HG03196 (cell line): ENCODE measurements at regions not wholly inside any gene's neighbourhood (a gene's known extent, or its start where the extent isn't known, plus 50 kb on each side); places are given as distances from the start of the nearest gene placed in this dataset.

Source experiments
- ATAC-seq: cut with Tn5 transposase; IDR thresholded peaks from one replicate; pipeline ENCODE4 v1.9.1; 2021; ENCODE audit not compliant: unreplicated experiment

GRCh38 chr4:126086041-126086440, 771.3 kb downstream of the FAT4 start:
- ATAC-seq: no peak

GRCh38 chr4:126087101-126087500, 772.3 kb downstream of the FAT4 start:
- no peak for ATAC-seq

DNA sequence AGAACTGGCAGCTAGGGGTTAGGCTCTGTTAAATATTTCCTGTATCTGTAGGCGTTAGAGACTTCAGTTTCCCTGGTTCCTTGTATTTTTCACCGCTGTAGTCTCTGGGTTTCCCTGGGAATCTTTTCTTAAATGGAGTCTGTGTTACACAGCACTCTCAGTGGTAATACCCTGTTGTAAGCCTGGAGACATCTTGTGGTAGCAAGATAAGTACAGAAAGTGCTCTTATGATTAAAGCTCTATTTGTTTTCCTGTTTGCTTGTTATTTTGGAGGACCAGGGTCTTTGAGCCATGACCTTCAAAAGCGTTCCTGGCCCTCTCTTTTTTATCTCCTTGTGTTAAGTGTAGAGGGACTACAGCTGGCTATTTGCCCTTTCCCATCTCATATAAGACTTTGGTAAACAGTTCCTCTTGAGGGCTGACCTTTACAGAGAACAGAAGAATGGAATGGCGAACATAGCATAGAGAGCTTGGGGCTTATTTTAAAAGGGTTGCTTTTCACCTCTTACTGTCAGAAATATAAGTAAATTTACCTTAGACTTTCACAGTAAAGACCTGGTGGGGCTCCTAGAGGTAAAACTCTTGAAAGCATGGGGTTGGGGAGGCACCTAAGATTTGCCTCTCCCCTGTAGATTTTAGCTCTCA, 782.5 kb downstream of the FAT4 start:
- ATAC-seq: no peak

DNA sequence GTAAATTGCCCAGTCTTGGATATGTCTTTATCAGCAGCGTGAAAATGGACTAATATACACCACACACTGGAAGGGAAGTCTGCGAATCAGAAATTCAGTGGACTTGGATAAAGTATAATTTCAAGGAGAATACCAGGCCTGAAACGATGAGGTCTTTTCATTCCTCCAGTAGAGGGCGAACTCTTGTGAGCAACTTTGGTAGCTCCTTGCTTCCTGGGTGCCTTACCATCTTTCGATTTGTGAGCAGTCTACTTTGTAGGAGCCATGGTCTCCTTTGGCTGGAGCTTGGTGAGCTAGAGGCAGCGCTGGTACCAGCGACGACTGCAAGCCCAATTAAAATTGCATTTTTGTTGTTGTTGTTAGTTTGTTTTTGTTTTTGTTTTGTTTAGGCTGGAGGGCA, 791.9 kb downstream of the FAT4 start:
- no peak for ATAC-seq

- ATAC-seq: no peak
Measured at GRCh38 chr4:126109836-126110235, 795.1 kb downstream of the FAT4 start.

- ATAC-seq: no peak
Measured at GRCh38 chr4:126113058-126113457, 798.3 kb downstream of the FAT4 start.

- ATAC-seq: no peak
Measured at GRCh38 chr4:126123611-126124325, 809.0 kb downstream of the FAT4 start.

DNA sequence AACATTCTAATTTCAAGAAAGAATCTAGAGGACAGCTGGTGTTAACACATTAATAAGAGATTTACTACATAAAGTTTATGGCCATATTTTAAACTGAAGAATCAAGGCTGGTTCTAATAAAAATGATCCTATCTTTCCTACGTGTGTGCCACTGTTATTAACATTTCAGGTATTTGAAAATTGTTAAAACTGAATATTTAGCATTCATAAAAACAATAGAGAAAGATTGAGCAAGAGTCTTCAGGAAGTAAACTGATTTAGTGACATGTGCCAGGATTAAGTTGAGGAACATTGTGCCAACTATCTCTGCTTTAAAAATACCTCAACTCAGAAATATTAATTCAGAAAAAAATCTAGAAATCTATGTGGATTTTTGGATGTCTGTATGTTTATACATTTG, 810.1 kb downstream of the FAT4 start:
- ATAC-seq: no peak

- ATAC-seq: no peak
Measured at GRCh38 chr4:126130215-126130614, 815.5 kb downstream of the FAT4 start.

DNA sequence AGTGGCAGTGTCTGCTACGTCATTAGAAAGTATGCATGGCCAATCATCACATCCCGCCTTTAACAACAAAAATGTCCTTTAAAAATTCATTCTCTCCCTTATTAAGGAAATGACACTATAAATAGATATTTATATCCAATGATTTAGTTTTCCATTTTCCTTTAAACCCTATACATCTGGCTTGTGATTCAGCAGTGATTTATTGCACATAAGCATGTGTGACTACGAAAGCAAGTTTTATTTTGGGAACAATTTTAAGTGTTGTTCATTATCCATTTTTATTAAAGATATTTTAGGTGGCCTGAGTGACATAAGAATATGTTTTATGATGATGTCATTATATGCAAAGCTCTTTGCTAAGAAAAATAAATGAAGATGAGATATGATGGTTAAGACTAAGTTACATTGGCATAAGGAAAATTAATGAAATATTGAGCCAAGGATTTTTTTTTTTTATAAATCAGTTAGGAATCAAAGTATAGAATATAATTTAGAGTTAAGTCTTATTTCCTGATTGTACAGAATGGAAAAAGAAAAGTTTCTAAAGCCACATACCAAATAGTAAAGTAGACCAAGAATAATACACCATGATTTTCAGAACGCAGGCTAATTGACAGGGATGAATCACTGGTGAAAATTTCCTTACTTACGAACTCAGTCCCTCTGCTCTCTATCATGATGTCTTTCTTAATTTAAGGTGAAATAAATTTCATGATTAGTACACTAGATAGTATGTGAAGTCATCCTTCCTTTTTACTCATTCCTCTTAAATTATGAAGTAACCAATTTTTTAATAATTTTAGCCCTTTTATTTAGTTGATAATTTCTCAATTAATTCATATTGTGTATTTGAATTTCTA, 822.4 kb downstream of the FAT4 start:
- no peak for ATAC-seq

DNA sequence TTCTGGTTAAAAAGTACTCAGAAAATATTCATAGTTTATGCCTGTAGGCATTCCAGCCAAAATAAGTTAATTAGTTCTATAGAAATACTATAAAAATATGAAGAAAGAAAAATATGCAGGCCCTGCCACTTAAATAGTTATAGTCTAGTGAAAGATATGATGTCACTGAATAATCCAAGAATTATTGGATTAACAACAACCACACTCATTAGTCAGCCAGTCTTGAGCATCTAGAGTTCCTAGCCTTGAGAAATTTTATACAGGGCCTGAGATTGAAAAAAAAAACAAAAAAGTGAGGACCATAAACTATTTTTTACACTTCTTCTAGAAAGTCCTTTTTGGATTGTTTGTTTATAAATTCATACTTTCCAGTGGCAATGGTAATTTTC, 823.0 kb downstream of the FAT4 start:
- no peak for ATAC-seq

DNA sequence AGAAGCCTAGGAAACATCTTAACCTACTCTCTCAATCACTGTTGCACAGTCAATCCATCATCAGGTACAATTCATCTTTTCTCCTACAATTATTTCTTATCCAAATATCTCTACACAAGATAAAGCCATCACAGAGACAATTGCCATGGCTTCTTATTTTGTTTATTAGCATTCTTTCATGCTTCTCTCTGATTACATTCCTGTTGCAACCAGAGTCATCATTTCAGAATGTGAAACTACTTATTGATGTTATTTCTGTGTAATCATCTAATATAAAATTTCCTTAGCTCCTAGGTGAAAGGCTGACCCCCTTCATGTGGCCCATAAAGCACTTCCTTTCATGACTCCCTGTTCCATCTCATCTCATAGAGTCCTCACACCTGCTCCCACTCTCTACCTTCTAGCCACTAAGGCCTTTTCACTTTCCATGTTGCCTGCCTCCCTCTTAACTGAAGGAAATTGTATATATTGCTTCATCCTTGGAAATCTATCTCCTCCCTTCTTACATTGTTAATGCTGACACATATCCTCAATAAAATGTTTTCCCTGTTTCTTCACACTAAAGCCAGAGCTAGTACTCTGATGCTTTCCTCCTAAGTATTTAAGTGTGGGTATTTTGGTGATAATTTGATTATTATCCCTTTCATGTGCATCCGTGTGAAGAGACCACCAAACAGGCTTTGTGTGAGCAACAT, 829.9 kb downstream of the FAT4 start:
- no peak for ATAC-seq

DNA sequence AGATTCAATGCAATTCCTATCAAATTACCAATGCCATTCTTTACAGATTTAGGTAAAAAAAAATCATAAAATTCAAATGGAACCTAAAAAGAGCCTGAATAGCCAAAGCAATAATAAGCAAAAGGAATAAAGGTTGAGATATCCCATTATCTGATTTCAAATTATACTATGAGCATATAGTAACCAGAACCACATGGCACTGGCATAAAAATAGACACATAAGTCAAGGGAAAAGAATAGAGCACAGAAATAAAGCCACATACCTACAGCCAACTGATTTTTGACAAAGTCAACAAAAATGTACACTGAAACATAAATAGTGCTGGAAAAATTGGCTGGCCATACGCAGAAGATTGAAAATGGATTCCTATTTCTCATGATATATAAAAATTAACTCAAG, 853.7 kb downstream of the FAT4 start:
- ATAC-seq: no peak

DNA sequence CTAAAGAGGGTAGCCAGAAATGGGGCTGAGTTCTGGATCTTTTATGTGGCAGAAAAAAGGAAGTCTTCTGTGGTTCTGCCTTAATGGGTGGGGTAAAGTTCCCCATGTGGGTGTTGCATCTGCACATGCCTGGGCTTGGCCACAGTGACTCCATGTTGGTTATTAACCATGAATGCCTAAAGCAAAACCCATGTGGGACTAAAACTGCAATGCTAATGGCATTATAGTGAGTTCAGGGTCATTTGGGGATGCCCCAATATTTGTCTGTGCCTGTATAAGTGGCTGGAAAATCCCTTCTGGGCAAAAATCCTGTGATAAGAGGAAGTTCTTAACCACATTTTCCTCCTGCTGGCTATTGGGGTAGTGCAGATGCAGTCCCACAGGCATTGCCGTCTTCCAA, 857.4 kb downstream of the FAT4 start:
- ATAC-seq: no peak

GRCh38 chr4:126174627-126175026, 859.9 kb downstream of the FAT4 start:
- no peak for ATAC-seq

DNA sequence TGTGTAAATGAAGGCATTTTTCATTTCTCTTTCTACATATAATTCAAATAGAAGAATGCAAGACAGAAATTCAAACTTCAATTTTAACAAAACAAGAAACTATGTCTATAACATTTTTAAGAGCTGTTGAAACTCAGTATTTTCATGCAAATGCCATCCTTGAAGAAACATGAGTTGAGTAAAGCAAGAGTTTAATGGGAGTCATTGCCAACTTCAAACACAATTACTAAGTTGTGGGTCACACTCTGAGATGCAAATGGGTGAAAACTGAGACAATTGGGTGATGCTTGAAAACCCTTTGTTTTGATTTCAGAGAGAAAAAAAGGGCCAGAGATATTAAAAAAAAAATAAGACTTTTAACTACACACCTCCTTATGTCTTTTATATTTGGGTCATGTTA, 865.9 kb downstream of the FAT4 start:
- ATAC-seq: no peak

GRCh38 chr4:126182336-126182735, 867.6 kb downstream of the FAT4 start:
- ATAC-seq: no peak

GRCh38 chr4:126182786-126183185, 868.0 kb downstream of the FAT4 start:
- ATAC-seq: no peak

DNA sequence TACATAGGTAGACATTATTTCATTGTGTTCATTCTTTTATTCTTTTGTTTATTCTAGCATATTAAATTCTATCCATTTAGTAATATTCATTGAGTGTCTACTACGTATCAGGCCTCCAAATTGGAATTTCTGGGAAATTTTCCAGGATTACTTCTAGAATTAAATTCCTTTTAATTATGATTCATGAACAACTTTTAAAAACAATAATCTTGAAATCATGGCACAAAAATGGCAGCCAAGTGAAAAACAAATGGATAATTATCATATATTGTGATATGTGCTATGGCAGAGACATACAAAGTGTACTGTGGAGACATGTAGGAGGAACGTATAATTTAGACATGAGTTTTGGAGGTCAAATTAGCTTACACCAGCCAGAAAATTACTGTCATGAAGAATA, 868.5 kb downstream of the FAT4 start:
- ATAC-seq: no peak

DNA sequence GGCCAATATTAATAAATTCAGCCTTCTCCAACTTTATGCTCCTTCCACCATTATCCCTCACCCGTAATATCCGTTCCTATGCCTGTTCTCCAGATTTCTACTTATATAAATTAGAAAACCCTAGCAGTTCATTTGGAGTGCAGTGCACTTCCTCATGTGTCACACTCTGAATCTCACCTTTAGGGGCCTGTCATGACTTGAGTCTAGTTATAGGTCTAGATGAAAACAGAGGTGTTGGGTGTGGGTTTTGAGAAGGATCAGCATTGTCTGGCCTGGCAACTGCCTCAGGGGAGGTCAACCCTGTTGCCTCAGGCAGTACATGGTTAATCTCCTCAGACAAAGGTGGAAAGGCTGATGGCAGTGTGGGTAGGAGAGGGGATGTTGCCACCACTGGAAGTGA, 876.8 kb downstream of the FAT4 start:
- no peak for ATAC-seq

- no peak for ATAC-seq
Measured at GRCh38 chr4:126192506-126192905, 877.8 kb downstream of the FAT4 start.
